NCI-H1092 (cell line): ENCODE measurements at regions not wholly inside any gene's neighbourhood (a gene's known extent, or its start where the extent isn't known, plus 50 kb on each side); places are given as distances from the start of the nearest gene placed in this dataset.

ENCODE experiments used
- DNase-seq: peaks from one replicate; lab custom pipeline; 2025; lab: John Stamatoyannopoulos, UW

- no peak for DNase-seq
These were observed 310.0 kb upstream of the UBE2E2 start for GRCh38 chr3:22893101-22893500.

GRCh38 chr3:22893644-22894325, 309.3 kb upstream of the UBE2E2 start:
- DNase-seq = no peak

DNA sequence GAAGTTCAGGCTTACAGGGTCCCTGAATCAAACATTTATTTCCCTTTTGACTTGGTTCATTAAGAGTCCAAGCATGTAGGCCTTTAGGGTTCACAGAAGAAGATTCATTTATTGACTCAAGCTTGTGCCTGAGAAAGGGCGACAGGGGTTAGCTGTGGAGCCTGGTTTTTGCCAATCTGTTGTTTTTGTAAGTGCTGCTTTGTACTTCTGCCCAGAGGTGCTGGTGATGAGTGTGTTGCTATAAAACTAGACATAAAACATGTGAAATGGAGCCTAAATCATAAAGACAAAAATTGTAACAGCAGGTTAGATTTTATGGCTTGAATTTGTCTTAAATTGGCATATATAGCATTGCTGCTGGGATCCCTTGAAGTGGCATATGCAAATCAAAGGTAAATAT, 308.3 kb upstream of the UBE2E2 start:
- no peak for DNase-seq

GRCh38 chr3:22895671-22896070, 307.5 kb upstream of the UBE2E2 start:
- DNase-seq = no peak

DNA sequence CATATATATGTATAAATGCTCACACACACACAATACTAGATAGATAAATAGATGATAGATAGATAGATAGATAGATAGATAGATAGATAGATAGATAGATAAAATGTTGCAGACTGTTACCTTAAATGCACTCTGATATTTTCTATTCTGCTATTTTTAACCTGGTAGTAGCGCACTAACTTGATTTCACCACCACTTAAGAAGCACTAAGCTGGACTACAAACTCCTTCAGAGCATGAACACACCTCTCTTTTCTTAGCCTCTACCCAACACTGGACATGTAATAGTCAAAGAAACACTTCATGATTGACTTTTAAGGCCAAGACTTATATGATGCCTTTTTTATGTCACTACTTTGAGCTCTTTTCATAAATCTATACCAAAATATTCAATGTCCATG, 304.6 kb upstream of the UBE2E2 start:
- no peak for DNase-seq

DNA sequence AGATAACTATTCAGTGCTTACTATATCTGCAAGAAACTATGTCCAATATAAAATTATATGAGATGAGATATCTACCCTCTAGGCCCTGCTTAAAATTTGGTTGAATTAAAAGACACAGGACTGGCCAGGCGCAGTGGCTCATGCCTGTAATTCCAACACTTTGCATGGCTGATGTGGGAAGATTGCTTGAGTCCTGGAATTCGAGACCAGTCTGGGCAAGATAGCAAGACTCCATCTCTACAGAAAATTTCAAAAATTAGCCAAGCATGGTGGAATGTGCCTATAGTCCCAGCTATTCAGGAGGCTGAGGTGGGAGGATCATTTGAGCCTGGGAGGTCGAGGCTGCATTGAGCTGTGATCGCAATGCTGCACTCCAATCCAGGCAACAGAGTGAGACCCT, 303.7 kb upstream of the UBE2E2 start:
- no peak for DNase-seq

DNA sequence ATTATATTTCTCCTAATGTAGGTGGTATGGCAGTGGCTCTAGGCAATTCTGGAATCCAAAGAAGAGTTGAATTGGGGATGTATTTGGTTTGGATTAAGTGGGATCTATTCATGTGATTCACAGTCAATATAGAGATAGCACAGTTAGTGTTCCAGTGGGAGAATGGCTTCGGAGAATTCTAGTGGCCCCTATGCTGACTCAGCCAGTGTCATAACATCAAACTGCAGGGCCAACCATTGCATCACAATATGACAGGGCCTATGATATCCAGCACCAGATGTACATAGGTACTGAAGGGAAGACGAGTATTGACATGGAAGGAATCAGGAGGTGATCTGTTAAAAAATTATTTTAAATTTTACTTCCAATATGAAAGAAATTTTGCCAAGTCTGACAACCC, 302.8 kb upstream of the UBE2E2 start:
- no peak for DNase-seq

DNA sequence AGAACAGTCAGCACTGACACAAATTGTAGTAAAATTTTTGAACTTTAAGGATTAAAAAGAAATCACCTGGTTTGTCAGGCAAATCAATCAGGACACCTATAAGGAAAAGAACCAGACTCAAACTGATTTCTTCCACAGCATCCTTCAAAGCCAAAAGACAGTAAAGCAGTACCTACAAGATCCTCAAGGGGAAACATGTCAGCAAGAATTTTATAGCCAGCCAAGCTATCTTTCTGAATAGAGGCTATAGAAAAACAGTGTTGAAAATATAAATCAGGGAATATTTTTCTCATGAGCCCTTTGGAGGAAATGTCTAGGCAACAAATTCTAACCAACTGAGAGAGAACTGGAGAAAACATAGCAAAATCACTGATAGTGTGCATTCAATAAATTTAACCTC, 301.4 kb upstream of the UBE2E2 start:
- DNase-seq = no peak

DNA sequence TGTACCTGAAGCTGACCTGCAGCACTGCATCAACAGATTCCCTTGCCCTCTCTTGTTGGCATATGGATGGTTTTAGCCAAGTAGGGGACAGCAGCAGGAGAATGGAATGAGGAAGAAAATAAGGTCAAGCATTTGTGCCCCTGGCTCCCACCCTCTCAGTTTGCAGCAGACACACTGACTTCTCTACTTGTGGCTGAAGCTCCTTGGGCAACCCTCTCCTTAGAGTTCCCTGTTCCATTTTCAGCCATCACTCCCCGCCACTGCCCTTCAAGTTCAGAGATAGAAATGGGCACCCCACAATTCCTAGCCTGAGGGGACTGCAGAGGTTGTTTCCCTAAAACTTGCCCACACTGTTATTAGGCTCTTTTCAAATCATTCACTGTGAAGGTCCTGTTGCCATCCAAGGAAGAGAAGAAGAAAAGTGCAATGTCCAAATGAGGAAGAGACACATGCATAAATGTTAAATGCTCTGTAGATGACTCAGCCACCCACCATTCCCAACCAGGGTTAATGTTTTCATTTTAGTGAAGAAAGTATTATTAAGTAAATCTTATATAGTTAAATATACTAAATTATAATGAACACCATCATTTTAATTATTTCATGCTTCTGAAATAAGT, 295.9 kb upstream of the UBE2E2 start:
- no peak for DNase-seq

DNA sequence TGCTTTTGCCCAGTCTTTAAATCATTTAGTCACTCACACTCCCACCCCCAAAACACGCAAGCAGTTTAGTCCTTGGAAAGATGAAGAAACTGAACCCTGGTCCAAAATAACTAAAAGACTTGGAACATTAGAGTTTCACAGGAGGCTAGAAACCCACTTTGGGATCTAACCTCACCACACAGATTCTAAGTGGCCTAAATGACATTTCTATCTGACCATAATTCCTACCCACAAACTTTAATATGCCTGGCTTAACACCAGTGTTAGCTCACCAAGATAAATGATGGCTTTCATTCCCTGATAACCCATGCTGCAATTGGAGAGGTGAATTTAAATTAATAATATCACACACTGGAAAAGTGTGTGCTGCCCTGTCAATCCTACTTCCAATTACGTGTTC, 295.3 kb upstream of the UBE2E2 start:
- no peak for DNase-seq

- DNase-seq = no peak
These were observed 294.1 kb upstream of the UBE2E2 start for GRCh38 chr3:22908989-22909507.

DNA sequence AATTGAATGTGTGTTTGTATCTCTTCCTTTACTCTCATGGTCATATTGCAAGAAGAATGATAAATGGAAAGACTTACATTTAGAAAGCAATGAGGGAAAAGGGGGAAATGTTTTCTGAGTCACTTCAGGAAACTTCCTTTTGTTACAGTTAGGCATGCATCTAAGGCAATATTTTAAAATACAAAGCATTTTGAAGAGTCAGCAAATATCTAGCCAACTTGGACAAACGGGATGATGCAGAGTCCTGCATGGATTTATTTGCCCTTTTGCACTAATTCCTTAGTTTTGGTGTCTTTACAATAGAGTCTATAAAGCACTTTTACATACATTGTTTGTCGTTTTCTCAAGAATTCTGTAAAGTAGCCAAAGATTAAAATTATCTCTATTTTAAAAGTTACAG, 286.2 kb upstream of the UBE2E2 start:
- DNase-seq = no peak

DNA sequence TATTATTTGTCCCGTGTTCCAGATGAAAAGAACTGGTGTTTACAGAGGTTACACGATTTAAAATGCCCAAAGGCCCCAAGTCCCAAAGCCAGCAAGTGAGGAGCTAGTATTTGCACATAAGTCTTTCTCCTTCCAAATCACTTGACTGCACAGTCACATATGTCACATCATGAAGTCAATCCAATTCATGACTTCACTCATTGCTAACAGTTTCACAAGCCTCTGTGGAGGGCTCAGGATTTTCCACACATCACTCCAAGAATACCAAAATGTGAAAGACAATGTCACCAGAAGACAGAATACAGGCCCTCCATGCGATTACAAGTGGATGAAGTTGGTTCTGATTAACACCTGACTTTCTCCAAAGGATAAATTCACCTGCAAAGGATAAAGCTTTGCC, 283.1 kb upstream of the UBE2E2 start:
- DNase-seq = no peak

DNA sequence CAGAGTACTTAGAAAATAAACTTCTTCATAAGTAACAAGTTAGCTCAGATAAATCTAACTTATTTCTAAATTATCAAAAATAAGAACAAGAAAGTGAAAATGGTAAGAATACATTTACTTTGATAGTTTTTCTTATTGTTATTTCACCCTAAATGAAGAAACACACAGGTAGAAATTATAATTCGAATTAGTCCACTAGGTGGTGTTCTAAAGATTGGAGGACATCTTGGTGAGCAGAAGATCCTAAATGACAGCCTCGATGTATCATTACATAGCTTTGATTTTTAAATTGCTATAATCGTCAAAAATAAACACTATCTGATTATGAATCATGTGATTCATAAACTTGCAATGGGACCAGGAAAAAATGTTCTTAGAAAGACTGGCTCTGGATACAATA, 280.8 kb upstream of the UBE2E2 start:
- DNase-seq = no peak

DNA sequence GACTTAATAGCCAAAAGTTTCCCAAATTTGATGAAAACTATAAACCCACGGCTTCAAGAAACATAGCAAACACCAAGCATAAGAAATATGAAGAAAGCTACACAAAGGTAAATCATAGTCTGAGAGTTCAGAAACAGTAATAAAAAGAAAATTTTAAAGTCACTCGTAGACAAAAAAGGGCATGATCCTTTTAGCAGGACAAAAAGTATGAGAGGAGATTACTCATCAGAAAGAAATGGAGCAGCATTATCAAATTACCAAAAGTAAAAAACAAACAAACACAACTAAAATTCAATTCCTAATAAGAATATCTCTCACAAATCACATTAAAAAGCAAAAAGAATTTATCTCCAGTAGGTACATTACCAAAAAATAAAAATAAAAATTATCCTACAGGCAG, 279.4 kb upstream of the UBE2E2 start:
- DNase-seq = no peak

DNA sequence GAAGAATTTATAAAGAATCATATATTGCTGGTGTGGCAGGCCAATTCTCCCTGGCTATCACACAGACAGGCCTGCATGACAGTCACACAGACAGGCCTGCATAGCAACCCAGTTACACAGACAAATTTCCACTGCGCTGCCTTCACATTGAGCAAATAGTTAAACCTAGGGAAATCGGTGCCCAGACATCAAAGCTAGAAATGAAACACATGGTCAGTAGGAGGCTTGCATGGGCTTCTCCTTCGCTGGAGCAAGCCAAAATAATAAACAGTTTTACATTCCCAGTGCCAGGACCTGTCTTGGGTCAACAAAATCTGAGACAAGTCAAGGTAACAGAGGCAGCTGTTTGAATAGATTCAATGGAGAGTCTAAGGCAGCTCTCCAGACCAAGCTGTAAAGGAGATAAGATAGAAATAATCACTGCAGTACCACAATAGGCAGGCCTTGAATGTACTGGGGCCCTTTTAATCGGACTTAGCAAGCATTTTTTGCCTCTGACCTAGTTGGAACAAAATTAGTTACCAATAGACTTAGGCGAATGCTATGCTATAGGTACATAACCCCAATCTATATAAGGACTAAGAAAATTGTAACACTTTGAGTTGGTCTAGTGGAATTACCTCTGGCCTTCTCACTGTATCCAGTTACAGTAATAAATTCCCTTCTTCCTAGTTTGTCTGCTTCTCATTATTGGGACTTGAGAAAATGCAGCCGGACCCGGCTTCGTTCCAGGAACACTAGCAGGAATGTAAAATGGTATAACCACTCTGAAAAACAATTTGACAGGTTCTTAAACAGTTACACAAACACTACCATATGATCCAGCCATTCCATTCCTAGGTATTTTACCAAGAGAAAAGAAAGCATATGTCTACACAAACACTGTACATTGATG, 274.7 kb upstream of the UBE2E2 start:
- DNase-seq = no peak

DNA sequence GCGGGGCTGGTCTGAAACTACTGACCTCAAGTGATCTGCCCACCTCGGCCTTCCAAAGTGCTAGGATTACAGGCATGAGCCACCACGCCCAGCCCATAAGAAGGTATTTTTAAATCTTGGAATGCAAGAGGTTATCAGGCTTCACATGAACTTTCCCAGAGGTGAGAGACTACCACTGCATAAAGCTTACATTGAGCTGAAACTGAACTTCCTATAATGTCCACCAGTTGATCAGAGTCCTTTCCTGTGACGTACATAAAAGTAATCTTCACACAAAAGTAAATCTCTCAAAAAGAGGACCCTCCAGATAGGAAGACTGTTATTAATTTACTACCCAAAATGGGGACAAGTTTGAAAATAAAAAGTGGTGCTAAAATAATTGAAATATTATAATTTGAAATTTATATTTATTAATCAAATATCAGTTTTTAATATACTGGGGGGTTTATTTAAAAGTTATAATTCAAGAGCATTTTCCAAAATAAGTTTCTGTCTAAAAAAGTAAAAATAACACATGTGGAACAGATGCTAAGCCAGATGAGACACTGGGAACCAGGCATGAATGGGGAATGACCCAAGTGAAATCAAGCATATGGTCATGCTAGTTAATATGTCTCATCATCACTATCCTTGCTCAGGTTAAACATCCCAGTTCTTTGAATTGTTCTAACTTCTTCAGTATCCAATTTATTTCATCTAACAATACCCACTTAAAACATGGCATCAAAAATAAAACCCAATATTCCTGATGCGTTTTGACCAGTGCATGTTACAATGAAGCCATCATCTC, 269.9 kb upstream of the UBE2E2 start:
- DNase-seq = no peak

DNA sequence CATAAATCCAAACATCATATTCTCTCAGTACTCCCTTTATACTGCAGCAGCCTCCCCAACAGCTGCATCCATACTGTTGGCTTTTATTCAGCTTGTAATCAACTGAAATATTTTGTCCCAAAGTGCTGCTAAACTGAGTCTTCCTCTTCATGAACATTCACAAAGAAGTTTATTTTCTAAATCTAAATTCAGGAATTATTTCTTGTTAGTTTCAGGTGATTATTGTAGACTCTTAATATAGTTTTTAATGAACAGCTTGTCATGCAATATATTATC, 269.3 kb upstream of the UBE2E2 start:
- DNase-seq = no peak

DNA sequence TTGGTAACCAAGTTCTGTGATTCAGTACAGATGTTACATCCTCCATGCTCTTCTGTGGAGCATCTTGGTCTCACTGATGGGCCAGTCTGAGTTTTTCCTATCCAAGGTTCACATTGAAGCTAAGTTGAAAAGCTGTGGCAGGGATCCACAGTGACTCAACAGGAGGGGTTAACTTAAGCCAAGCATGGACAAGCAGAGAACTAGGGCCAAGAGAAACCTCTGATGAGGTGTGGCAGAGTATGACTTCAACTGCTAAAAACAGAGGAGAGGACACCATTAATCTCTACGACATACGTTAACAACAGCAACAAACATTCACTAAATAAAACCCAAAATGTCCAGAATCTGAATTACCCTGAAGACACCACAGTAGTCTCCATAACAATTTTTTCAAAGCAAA, 268.1 kb upstream of the UBE2E2 start:
- DNase-seq = no peak

DNA sequence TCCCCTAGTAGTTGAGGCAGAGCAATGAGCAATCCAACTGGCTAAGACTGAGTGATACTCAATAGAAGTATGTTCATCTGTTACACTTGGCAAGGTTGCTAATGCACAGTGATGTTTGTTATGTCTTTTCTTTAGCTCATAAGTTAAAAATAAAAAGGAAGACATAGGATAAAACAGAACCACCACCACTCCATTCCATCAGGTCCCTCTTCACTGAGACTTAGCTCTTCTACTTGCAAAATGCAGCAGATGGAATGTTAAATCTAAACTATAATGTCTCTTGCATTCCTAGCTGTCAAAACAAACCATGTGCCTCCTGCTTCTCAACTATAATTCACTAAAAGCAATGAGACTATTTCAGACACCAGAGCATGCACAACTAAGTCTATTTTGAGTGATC, 265.6 kb upstream of the UBE2E2 start:
- no peak for DNase-seq

DNA sequence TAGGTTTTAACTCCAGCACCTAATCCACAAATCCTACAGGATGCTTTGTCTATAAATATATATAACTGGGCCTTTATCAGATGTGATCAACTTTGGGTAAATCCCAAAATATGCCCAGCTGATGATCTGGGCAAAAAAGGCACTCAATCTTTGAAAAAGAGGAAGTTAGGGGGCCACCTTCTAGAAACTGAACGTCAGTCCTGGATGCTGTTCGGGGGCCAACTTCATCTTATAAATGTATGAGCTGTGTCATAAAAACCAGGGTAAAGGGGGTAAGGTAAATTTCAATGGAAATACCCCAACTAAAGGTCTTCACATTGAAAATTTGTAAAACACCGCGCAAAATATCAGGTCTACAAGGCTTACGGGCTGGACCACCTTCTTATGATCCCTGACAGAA, 264.4 kb upstream of the UBE2E2 start:
- DNase-seq = no peak

DNA sequence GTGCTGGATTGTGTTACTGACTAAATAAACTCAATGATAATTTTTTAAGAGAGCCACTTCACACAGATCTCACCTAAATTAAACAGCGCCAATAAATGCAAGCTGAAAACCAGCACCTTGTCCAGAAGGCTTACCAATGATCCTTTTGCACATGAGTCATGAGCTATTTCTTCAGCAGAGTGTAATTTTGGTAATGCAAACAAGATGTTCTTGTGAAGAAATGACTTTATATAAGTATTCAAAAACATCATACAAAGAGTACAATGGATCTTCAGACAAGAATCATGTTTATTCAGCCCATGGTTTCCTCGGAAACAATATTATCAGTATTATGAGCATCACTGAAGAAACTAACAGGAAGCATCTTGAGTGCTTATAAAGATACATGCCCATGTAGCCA, 263.8 kb upstream of the UBE2E2 start:
- no peak for DNase-seq
